ENCODE measurements at regions not wholly inside any gene's neighbourhood (a gene's known extent, or its start where the extent isn't known, plus 50 kb on each side); places are given as distances from the start of the nearest gene placed in this dataset.
A peak's percentile ranks its signal among the peaks of the same experiment; 100 is the strongest.
"Not testable (repeated sequence)": the region's sequence is repeated elsewhere in the genome, so short reads cannot be mapped to it uniquely, and the experiment has no call there.

DNA sequence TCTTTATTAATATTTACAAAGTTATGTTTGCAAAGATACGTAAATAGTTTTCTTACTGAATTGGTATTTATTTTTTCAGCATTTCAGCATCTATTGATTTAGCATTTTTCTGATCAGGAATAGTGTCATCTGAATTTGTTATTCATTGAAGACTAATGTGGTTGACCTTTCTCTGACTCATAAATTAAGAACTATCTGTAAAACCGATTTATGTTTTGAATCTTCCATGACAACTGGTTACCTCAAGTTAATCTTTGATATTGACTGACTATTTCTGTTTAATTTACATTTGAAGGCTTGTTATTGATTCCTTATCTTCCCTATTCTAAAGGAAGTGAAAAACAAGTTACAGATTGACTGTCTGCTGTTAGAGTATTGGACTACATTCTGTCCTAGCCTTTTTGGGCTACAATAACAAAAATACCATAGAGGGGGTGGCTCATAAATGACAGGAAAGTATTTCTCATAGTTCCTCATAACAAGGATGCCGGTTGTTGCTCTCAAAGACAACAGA lies 1131.4 kb downstream of the PLA2G4A start:
- TF ChIP-seq POLR2A (IDR thresholded peaks at IDR 0.05; ENCODE audit: low read depth, low read length) (no peak), TAF1 (IDR thresholded peaks at IDR 0.05; ENCODE audit: borderline replicate concordance, low read depth, low read length) (no peak), POLR2AphosphoS5 (IDR thresholded peaks at IDR 0.05; ENCODE audit: low read depth, low read length) (no peak)
- FAIRE-seq (no peak), DNase-seq (ENCODE audit: insufficient read length) (no peak)

DNA sequence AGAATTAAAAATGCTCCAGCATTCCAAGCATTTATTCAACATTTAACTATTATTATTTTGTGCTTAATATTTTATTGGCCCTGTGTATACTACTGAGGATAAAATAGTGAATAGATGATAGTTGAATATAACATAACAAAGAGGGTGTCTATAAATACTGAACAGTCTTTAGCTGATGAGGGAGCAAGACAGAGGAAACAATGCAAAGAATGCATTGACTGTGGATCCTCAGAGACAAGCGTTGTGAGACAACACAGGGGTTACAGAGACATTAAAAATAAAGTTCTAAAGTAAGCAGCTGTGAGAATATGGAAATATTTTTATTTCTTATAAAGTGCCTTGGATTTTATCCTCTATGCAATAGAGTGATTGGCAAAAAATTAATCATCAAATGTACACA lies 1133.1 kb downstream of the PLA2G4A start:
- no peak for TF ChIP-seq TAF1 (IDR thresholded peaks at IDR 0.05; ENCODE audit: borderline replicate concordance, low read depth, low read length)
- no peak for TF ChIP-seq POLR2AphosphoS5 (IDR thresholded peaks at IDR 0.05; ENCODE audit: low read depth, low read length)
- TF ChIP-seq POLR2A (IDR thresholded peaks at IDR 0.05; ENCODE audit: low read depth, low read length), result no peak
- no peak for FAIRE-seq
- no peak for DNase-seq (ENCODE audit: insufficient read length)

DNA sequence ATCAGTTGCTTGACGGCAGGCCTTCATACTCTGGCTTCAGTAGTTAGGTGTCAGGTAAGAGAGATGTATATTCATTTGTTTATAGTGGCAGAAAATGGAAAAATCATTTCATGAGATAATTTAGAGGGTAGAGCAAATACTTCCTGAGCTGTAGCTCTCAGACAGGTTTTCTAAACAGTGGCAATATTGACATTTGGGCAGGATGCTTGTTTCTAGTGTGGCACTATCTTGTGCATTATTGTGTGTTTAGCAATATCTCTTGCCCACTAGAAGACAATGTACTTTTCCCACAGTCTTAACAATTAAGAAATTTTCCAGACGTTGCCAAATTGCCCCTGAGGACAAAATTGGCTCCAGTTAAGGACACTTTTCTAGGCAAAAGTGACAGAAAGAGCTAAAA lies 1143.1 kb downstream of the PLA2G4A start:
- DNase-seq (ENCODE audit: insufficient read length) (no peak), FAIRE-seq (no peak)
- TF ChIP-seq POLR2AphosphoS5 (IDR thresholded peaks at IDR 0.05; ENCODE audit: low read depth, low read length), result no peak

DNA sequence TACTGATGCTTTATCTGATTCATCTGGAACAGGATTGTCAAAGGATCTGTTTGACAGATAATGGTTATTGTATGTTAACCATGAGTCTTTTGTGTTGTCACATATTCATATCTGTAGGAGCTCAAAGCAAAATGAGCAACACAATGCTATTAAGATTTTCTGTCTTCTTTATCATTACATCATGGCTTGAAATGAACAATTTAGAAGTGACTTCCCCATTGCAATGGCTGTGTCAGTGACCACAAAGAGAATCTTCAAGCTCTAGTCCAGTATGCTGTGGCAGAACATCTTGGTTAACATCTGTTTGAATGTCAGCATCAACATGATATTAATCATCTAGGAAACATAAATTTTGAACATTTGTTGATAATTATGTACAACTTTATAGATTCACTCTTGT lies 1148.5 kb downstream of the PLA2G4A start:
- TF ChIP-seq TAF1 (IDR thresholded peaks at IDR 0.05; ENCODE audit: borderline replicate concordance, low read depth, low read length), result no peak
- no peak for TF ChIP-seq POLR2AphosphoS5 (IDR thresholded peaks at IDR 0.05; ENCODE audit: low read depth, low read length)
- no peak for TF ChIP-seq POLR2A (IDR thresholded peaks at IDR 0.05; ENCODE audit: low read depth, low read length)
- DNase-seq (ENCODE audit: insufficient read length) (no peak), FAIRE-seq (no peak)

DNA sequence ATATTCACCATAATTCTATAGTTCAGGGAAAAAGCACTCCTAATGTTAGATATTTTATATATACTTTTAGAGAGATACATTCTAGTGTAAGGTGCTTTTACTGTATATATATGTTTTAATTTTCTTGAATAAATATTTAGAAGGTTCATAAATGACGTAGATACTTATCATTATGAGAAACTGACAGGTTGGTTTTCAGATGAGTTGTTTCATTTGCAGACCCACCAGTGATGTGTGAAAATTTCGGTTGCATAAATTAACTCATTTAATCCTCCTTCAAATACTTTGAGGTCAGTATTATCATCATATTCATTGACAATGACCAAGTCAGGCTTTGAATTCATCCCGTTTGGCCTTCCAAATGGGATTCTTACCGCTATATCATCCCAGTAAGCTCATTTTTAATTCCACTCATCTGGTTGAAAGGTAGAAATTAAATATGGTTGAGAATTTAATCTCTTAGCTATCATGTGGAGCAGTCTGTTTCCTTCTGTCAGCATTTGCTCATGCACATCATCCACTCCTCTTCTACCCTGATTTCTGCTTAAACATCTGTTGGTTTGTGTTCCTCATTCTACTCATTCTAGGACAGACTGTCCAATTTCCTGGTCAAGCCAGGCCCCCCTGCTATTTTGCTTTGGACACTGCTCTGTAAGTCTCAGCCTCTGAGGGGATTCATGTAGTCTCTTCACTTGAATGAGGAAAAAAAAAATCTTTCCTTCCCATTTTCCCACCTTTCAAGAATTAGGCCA lies 1156.6 kb downstream of the PLA2G4A start:
- DNase-seq (ENCODE audit: insufficient read length), result no peak
- TF ChIP-seq POLR2AphosphoS5 (IDR thresholded peaks at IDR 0.05; ENCODE audit: low read depth, low read length) (no peak), POLR2A (IDR thresholded peaks at IDR 0.05; ENCODE audit: low read depth, low read length) (no peak), TAF1 (IDR thresholded peaks at IDR 0.05; ENCODE audit: borderline replicate concordance, low read depth, low read length) (no peak)
- FAIRE-seq, result no peak

DNA sequence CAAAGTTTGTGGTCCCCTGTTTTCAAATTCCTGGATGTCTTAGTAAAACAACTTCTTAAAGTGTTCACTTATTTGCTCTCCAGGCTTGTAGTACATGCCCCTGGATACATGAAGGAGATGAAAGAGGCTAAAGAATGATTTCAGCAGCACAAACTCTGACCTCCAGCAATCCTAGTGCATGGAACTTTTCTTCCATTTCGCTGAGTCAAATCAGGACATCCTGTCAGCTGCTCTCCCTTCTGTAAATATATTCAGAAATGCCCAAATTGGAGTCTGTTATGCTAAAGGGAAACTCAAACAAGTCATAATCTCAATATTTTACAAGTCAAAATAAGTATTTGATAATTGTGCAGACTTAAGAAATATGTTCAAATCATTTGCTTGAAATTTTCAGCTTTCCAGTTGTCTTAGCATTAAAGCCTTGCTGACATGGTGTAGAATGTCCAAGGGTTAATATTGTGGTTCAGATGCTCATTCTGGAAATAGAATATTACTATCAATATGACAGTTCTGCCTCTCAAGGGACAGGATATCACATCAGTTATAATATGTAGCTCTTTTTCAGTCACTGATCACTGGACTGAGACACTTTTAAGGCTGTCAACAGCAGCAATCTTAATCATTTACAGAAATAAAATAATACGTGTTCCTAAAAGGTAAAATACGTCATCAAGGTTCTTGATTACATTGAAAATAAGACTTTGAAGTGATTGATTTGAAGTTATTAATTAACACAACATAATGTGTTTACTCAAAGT lies 1157.3 kb downstream of the PLA2G4A start:
- FAIRE-seq (peak; percentile 61), DNase-seq (ENCODE audit: insufficient read length) (no peak)
- TF ChIP-seq POLR2A (IDR thresholded peaks at IDR 0.05; ENCODE audit: low read depth, low read length) (no peak), POLR2AphosphoS5 (IDR thresholded peaks at IDR 0.05; ENCODE audit: low read depth, low read length) (no peak), TAF1 (IDR thresholded peaks at IDR 0.05; ENCODE audit: borderline replicate concordance, low read depth, low read length) (no peak)

DNA sequence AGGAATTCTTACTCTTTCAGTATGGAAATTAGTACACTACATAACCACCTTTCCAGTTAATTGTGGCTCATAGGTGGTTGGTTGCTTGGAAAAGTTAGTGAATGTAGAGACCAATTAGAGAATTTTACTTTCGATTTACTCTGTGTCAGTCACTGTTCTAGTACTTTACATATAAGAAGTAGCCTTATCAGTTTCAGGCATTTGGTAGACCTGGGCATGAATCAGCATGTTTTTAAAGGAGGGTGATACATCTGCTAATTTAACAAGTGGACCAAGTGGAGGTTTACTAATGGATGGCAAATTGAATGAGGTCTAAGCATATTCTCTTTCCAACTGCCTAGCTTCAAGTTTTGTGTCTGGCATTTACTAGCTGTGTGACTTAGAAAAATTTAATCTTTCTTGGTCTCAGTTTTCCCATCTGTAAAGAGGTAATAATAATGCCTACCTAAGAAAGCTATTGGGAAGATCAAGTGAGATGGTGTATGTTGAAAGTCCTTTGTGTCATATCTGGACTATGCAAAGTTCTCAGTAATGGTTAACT lies 1158.6 kb downstream of the PLA2G4A start:
- FAIRE-seq (no peak), DNase-seq (ENCODE audit: insufficient read length) (no peak)
- TF ChIP-seq TAF1 (IDR thresholded peaks at IDR 0.05; ENCODE audit: borderline replicate concordance, low read depth, low read length) (no peak), POLR2AphosphoS5 (IDR thresholded peaks at IDR 0.05; ENCODE audit: low read depth, low read length) (no peak), POLR2A (IDR thresholded peaks at IDR 0.05; ENCODE audit: low read depth, low read length) (no peak)

DNA sequence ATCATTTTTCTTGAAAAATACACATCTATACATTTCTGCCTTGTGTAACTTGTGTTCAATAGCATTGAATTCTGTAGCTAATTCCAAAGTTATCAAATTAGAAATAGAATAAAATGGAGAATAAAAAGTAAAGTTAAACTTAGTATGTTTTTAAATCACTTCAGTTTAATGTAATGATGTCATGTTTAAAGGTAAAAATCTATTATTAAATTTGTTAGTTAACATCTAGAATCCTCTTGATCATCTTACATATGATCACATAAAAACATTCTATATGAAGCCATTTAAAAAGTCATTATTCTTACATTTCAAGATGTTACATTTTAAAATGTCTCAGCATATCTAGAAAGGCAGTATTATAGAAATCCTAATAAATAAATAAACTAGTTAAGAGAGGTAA lies 1163.2 kb downstream of the PLA2G4A start:
- FAIRE-seq (no peak), DNase-seq (ENCODE audit: insufficient read length) (no peak)
- TF ChIP-seq TAF1 (IDR thresholded peaks at IDR 0.05; ENCODE audit: borderline replicate concordance, low read depth, low read length) (no peak), POLR2A (IDR thresholded peaks at IDR 0.05; ENCODE audit: low read depth, low read length) (no peak), POLR2AphosphoS5 (IDR thresholded peaks at IDR 0.05; ENCODE audit: low read depth, low read length) (no peak)

DNA sequence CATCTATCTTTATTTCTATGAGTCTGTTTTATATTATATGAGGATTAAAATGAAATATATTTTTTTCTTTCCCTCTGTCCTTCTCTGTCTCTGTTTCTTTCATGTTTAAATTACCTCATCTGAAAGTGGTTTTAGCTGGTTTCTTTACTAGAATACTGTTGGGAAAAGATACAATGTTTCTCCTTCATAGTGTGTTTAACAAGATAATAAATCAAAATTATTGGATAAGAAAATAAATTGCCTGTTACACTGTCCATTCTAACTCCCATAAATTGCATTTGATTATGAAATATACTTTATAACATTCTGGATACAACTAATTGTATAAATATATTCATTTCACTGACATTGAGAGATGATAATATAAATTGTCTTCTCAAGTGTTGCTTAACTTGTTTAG lies 1168.0 kb downstream of the PLA2G4A start:
- no peak for FAIRE-seq
- TF ChIP-seq POLR2AphosphoS5 (IDR thresholded peaks at IDR 0.05; ENCODE audit: low read depth, low read length) (no peak), POLR2A (IDR thresholded peaks at IDR 0.05; ENCODE audit: low read depth, low read length) (no peak), TAF1 (IDR thresholded peaks at IDR 0.05; ENCODE audit: borderline replicate concordance, low read depth, low read length) (no peak)
- DNase-seq (ENCODE audit: insufficient read length), result no peak

DNA sequence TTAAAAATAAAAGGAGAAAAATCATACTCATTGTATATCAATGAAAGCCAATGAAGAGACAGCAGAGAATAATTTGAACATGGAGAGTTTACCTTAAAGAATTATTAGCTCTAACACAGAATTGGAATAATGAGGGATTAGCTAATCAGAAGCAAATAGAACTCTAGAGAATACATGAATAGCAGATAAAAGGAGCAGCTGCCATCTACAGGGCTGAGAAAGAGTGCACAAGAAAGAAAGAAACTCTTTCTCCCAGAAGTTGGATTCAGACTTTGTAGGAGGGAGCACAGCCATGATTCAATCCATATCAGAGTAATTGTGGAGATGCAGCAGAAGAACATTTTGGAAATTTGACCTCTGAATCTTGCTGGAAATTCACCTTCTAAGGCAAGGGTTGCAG lies 1171.2 kb downstream of the PLA2G4A start:
- no peak for TF ChIP-seq POLR2AphosphoS5 (IDR thresholded peaks at IDR 0.05; ENCODE audit: low read depth, low read length)
- TF ChIP-seq POLR2A (IDR thresholded peaks at IDR 0.05; ENCODE audit: low read depth, low read length), result no peak
- no peak for TF ChIP-seq TAF1 (IDR thresholded peaks at IDR 0.05; ENCODE audit: borderline replicate concordance, low read depth, low read length)
- DNase-seq (ENCODE audit: insufficient read length), result no peak
- no peak for FAIRE-seq

DNA sequence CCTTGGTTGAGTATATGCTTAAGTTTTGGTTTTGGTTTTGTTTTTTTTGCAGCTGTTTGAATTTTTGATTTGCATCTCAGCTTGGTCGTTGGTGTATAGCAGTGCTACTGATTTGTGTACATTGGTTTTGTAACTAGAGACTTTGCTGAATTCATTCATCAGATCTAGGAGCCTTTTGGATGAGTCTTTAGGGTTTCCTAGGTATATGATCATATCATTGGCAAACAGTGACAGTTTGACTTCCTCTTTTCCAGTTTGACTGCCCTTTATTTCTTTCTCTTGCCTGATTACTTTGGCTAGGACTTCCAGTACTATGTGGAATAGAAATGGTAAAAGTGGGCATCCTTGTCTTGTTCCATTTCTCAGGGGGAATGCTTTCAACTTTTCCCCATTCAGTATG lies 1174.9 kb downstream of the PLA2G4A start:
- FAIRE-seq, result not testable (repeated sequence)

DNA sequence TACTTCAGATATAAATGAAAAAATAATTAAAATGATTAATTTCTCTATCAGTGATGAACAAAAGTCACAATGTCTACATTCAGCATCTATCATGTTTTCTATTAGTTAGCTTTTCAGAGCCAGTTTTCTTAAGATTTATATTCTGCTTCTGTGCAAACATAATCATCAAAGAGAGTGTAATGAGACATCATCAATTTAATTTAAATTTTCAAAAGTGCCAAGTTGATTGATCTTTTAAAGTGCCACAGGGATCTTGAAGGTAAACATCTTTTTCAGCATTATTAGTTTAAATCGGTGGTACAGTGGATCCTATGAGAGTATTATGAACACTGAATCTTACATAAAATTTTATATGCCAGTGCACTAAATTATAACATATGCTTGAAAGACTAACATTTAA lies 1176.1 kb downstream of the PLA2G4A start:
- no peak for TF ChIP-seq POLR2AphosphoS5 (IDR thresholded peaks at IDR 0.05; ENCODE audit: low read depth, low read length)
- no peak for TF ChIP-seq POLR2A (IDR thresholded peaks at IDR 0.05; ENCODE audit: low read depth, low read length)
- TF ChIP-seq TAF1 (IDR thresholded peaks at IDR 0.05; ENCODE audit: borderline replicate concordance, low read depth, low read length), result no peak
- FAIRE-seq, result no peak
- DNase-seq (ENCODE audit: insufficient read length), result no peak

More for the DNA sequence above, 1174.9 kb downstream of the PLA2G4A start:
- not testable (repeated sequence) for DNase-seq (ENCODE audit: insufficient read length)

Measured in GM12892 (cell line).